ENCODE measurements at regions not wholly inside any gene's neighbourhood (a gene's known extent, or its start where the extent isn't known, plus 50 kb on each side); places are given as distances from the start of the nearest gene placed in this dataset.

- Mint-ChIP-seq H3K27ac (peak overlapping the region; percentile 88), H3K4me3 (peak overlapping the region; percentile 24)
Measured at GRCh38 chr12:4137015-4137414, 136.5 kb upstream of the CCND2 start.

DNA sequence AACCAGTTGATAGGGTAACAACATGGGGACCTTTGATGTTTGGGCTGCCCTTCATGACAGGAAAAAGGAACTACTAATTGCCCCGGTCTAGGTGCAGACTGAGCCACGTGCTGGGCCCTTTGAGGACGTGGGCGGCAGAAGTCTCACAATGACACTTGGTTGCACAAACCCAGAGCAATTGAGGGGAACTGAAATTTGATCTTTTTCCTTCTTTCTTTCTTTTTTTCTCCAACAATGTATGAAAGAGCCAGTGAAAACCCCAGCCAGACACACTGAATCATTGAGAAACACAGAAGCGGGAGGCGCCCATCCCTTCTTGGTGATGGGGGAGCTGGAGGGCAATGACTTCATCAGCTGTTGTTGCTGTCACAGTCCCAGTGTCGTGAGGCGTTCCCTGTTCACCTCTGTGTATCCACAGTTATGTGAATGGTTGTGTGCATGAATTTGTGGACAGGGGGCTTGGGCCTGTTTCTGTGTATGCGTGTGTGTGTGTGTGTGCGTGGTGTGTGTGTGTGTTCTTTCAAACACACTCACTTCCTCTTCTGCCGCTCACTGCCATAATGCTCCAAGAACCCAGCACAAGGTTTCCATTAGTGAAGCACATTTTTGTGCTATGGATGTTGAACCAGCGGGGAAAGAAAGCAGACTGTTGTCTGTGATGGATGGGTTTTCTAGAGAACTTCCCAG, 137.5 kb upstream of the CCND2 start:
- peaks cover 15% of the 10 kb centered on the region for H3K36me3 Mint-ChIP-seq
- H3K27ac Mint-ChIP-seq = peak overlapping the region; percentile 95
- peak overlapping the region; percentile 40 for H3K4me3 Mint-ChIP-seq
- H3K27me3 Mint-ChIP-seq = no peaks in the 10 kb centered on the region
- H3K9me3 Mint-ChIP-seq = no peaks in the 10 kb centered on the region
- H3K4me1 Mint-ChIP-seq = peaks cover 50% of the 10 kb centered on the region

More at GRCh38 chr12:4137015-4137414, 136.5 kb upstream of the CCND2 start:
- H3K9me3 Mint-ChIP-seq = no peaks in the 10 kb centered on the region
- H3K27me3 Mint-ChIP-seq = no peaks in the 10 kb centered on the region
- H3K4me1 Mint-ChIP-seq = peaks cover 56% of the 10 kb centered on the region
- peaks cover 8% of the 10 kb centered on the region for H3K36me3 Mint-ChIP-seq

DNA sequence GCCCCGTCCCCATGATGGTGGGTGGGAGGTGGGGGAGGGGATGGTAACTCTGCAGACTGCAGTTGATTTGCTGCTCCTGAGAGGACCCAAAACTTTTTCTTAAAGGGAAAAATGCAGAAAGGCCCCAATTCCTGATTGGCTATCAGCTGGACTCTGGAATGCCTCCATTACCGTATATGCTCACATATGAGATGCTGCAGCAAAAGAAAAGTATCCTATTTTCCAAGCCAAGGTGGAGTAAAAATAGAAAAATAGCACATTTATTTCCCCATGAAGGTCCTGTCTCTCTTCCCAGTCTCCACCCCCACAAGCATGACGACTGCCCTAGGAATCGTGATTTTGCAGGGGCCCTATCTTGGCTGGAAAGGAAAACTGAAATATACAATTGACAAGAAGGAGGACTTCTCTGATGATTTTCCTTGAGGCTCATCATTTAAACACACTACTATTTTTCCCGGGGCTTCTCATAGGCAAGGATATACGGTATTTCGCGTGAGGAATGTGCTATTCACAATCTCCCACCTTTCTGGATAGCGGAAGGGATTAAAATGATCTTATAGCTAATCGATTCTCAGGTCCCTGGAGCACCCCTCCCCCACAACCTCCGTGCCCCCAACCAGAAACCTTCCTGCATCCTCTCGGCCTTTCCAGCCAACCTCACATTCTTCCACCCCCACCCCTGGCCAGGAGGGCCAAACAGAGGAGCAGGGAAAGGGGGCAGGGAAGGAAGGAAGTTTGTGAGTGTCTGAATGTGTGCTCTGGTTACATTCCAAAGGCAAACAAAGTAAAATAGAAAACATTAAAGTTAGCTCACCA, 138.9 kb upstream of the CCND2 start:
- Mint-ChIP-seq H3K4me1 (peaks cover 41% of the 10 kb centered on the region), H3K36me3 (peaks cover 22% of the 10 kb centered on the region), H3K27ac (no peak overlapping the region), H3K27me3 (no peaks in the 10 kb centered on the region), H3K4me3 (no peak overlapping the region), H3K9me3 (no peaks in the 10 kb centered on the region)

DNA sequence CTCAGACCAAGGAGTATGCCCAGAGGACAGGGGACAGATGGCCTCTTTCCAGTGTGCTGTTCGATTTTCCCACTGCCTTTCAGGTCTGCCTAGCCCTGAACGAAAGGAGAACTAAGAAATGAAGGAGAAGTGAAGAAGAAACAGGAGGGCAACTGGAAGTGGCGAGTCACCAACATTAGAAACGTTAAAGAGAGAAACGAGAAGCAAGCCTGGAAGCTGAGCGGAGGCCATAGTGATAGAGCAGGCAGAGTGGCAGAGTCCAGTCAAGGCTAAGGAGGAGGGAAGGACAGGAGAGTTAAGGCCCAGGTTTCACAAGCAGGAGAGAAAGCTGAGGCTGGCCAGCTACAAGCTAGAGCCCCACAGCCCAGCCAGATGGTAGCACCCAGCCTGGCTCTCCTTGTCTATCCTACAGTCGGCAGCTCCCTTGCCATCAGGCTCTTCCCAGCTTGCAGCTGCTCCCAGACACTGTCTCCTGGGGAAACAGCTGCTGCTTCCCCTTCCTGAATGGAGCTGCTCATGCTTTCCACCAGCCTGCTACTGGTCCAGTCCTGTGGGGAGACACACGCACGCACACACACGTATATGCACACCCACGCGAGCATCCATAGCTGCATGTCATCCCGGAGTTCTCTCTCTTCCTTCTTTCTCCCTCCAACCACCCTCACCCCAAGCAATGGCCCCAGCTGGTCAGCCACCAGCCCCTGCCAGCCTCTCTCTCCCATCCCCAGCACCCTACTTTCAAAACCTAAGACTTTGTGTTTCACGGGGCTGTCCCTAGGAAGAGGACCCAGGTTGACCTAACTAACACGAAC, 139.7 kb upstream of the CCND2 start:
- H3K9me3 Mint-ChIP-seq = no peaks in the 10 kb centered on the region
- H3K36me3 Mint-ChIP-seq = peaks cover 22% of the 10 kb centered on the region
- H3K27me3 Mint-ChIP-seq = no peaks in the 10 kb centered on the region
- H3K4me3 Mint-ChIP-seq = no peak overlapping the region
- peak overlapping the region; percentile 4 for H3K27ac Mint-ChIP-seq
- H3K4me1 Mint-ChIP-seq = peaks cover 33% of the 10 kb centered on the region

DNA sequence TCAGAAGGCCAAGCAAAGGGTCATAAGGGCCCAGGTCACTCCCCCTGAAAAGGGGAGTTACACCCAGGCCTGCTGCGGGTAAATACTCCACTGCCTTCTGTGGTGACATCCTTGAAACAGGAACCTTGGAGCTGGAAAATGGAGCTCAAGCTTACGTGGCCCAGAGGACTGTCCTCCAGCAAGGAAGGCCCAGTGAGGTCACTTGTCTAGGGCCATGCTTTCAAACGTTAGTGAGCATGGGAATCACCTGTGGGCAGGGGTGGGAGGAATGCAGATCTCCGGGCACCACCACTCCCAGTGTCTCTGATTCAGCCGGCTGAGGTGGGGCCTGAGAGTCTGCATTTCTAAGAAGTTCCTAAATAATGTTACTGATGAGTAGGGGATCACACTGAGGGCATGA, 140.5 kb upstream of the CCND2 start:
- no peak overlapping the region for H3K27ac Mint-ChIP-seq

DNA sequence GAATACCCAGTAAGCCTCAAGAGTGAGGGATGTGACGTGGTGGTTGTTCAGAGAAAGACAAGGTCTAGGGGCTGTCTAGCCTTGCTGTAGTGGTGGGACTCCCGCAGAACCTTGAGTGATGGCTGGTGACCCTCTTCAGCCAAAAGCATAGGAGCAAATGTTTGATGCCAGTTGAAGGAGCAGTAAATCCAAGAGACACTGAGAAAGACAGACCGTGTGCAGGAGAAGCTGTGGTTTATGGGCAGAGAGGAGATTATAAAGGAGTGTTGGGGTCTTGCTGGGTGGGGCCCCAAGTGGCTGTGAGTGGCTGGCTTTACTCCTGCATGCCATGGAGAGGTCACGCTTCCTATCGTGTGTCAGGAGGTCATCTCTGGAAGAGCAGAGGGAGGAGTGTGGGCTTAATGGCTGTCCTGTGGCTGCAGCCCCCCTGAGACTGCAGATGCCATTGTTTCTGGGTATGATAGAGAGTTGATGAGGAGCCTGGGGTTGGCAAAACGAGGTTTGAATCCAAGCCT, 152.0 kb upstream of the CCND2 start:
- no peak overlapping the region for H3K27ac Mint-ChIP-seq
- no peaks in the 10 kb centered on the region for H3K27me3 Mint-ChIP-seq
- peaks cover 46% of the 10 kb centered on the region for H3K4me1 Mint-ChIP-seq
- H3K4me3 Mint-ChIP-seq = no peak overlapping the region
- peaks cover 3% of the 10 kb centered on the region for H3K36me3 Mint-ChIP-seq
- H3K9me3 Mint-ChIP-seq = no peaks in the 10 kb centered on the region

More for the DNA sequence above, 140.5 kb upstream of the CCND2 start:
- peaks cover 22% of the 10 kb centered on the region for H3K36me3 Mint-ChIP-seq
- H3K4me3 Mint-ChIP-seq = no peak overlapping the region
- no peaks in the 10 kb centered on the region for H3K9me3 Mint-ChIP-seq
- no peaks in the 10 kb centered on the region for H3K27me3 Mint-ChIP-seq
- peaks cover 33% of the 10 kb centered on the region for H3K4me1 Mint-ChIP-seq

GRCh38 chr12:4120316-4120917, 153.1 kb upstream of the CCND2 start:
- H3K4me1 Mint-ChIP-seq = peaks cover 50% of the 10 kb centered on the region
- H3K36me3 Mint-ChIP-seq = peaks cover 3% of the 10 kb centered on the region
- no peaks in the 10 kb centered on the region for H3K9me3 Mint-ChIP-seq
- H3K27ac Mint-ChIP-seq = peak overlapping the region; percentile 12
- no peak overlapping the region for H3K4me3 Mint-ChIP-seq
- no peaks in the 10 kb centered on the region for H3K27me3 Mint-ChIP-seq

- H3K4me3 Mint-ChIP-seq = no peak overlapping the region
- H3K36me3 Mint-ChIP-seq = peaks cover 3% of the 10 kb centered on the region
- peak overlapping the region; percentile 88 for H3K27ac Mint-ChIP-seq
- H3K4me1 Mint-ChIP-seq = peaks cover 56% of the 10 kb centered on the region
- no peaks in the 10 kb centered on the region for H3K27me3 Mint-ChIP-seq
- H3K9me3 Mint-ChIP-seq = no peaks in the 10 kb centered on the region
Measured at GRCh38 chr12:4119157-4119761, 154.3 kb upstream of the CCND2 start.

GRCh38 chr12:4118601-4119156, 154.9 kb upstream of the CCND2 start:
- Mint-ChIP-seq H3K27ac (peak overlapping the region; percentile 88), H3K36me3 (peaks cover 3% of the 10 kb centered on the region)

DNA sequence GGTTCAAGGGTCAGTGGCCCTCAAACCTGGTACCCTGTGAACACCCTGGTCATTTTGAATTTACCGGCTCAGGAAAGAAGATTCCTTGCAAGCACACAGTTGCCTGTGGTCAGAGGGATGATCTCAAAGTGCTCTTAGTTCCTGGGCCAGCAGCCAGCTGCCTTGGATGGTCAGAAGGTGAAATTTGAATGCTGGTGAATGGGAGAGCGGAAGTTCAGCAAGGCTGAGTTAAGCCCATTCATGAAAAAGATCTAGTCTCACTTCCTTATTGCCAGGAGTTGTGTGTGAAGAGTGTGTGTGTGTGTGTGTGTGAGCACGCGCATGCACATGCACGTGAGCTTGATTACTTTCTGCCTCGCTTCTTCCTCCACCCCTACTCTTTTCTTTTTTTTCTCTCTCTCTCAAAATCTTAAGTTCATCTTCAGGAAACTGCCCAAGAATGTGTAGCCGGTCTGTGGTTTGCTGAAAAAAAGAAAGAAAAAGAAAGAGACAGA, 155.5 kb upstream of the CCND2 start:
- peak overlapping the region; percentile 69 for H3K4me3 Mint-ChIP-seq
- no peaks in the 10 kb centered on the region for H3K9me3 Mint-ChIP-seq
- H3K4me1 Mint-ChIP-seq = peaks cover 52% of the 10 kb centered on the region
- H3K27ac Mint-ChIP-seq = peak overlapping the region; percentile 56
- H3K27me3 Mint-ChIP-seq = no peaks in the 10 kb centered on the region
- peaks cover 3% of the 10 kb centered on the region for H3K36me3 Mint-ChIP-seq

More at GRCh38 chr12:4118601-4119156, 154.9 kb upstream of the CCND2 start:
- no peaks in the 10 kb centered on the region for H3K9me3 Mint-ChIP-seq
- H3K27me3 Mint-ChIP-seq = no peaks in the 10 kb centered on the region
- H3K4me1 Mint-ChIP-seq = peaks cover 52% of the 10 kb centered on the region
- H3K4me3 Mint-ChIP-seq = peak overlapping the region; percentile 69

DNA sequence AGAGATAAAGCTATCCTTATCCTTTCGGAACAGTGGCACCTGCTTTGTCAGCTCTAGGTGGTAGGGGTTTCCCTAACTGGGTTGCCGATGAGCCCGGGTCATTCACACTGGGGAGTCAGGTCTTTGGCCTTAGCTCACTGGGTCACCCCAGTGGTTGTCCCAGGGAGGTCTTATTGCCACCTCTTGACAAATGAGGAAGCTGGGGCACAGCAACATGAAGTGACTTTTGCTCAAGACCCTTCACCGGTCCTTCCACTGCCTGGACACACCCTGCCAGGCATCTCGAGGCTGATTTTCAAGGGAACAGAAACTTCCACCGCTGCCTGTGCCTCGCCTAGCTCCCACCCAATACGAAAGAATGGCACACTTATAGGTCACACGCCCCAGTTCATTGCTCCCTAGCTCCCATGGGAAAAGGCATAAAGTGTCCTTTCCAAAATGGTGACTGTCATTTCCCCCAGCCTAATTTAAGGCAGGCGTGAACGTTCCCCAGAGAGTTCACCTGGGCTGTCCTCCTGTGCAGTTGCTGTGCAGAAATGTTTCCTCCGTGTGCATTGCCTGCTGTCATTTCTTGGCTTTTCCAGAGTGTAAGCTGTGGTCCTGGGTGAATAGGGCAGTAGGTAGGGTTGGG, 156.1 kb upstream of the CCND2 start:
- Mint-ChIP-seq H3K27me3 (no peaks in the 10 kb centered on the region), H3K4me1 (peaks cover 52% of the 10 kb centered on the region), H3K4me3 (peak overlapping the region; percentile 69), H3K9me3 (no peaks in the 10 kb centered on the region), H3K36me3 (peaks cover 3% of the 10 kb centered on the region), H3K27ac (peak overlapping the region; percentile 56)

DNA sequence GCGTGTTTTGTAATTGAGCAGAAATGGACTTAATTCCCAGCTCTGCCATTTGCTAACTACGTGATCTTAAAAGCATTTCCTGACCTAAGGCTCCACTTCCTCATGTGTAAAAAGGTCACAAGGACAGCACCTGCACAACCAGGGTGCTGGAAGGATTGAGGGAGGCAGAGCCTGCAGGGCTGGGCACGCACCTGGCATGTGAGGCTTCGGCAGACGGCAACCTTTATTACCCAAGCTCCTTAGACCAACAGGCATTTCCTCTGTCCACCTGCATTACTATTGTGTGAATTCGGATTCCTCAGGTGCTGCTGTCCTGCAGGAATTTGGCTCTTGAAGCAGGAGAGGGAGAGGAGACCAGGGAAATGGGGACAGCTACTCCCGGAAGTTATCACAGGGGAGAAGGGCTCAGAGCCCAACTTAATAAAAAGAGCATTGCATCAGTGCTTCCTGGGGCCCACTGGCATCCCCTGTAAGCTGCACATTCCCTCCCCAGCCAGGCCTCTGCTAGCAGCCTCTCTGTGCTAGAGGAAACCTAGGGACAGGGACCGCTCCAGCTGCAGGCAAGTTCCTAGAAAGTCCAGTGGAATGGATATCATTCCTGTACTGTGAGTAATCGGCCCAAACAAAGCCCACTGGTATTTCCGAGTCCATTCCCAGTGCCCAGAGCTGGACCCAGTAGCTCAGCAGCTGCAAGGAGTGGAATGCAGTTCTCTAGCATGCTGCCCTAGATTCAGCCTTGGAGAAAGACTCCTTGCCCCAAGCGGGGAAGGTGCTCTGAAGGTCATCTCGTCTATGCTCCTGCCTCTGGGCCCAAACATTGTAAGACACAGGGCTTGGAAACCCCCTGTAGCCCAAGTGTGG, 157.1 kb upstream of the CCND2 start:
- Mint-ChIP-seq H3K4me1 (peaks cover 51% of the 10 kb centered on the region), H3K36me3 (peaks cover 3% of the 10 kb centered on the region), H3K27ac (no peak overlapping the region), H3K27me3 (no peaks in the 10 kb centered on the region), H3K4me3 (no peak overlapping the region), H3K9me3 (no peaks in the 10 kb centered on the region)

- Mint-ChIP-seq H3K4me1 (peaks cover 45% of the 10 kb centered on the region), H3K9me3 (no peaks in the 10 kb centered on the region), H3K4me3 (no peak overlapping the region), H3K27me3 (no peaks in the 10 kb centered on the region), H3K27ac (no peak overlapping the region), H3K36me3 (peaks cover 3% of the 10 kb centered on the region)
Measured at GRCh38 chr12:4115570-4115969, 158.0 kb upstream of the CCND2 start.
